ENCODE measurements at regions not wholly inside any gene's neighbourhood (a gene's known extent, or its start where the extent isn't known, plus 50 kb on each side); places are given as distances from the start of the nearest gene placed in this dataset.

- Histone ChIP-seq H4K20me1 (ENCODE audit: insufficient read depth, low read depth, low read length) (no peaks in the 10 kb centered on the region), H2AFZ (ENCODE audit: low read length) (no peak overlapping the region), H3K4me2 (ENCODE audit: low read depth, low read length, poor library complexity, severe bottlenecking) (no peak overlapping the region), H3K27me3 (ENCODE audit: low read length) (no peaks in the 10 kb centered on the region), H3K79me2 (ENCODE audit: low read length) (no peaks in the 10 kb centered on the region), H3K4me1 (ENCODE audit: low read length) (no peaks in the 10 kb centered on the region), H3K27ac (ENCODE audit: low read length) (no peak overlapping the region), H3K9me3 (ENCODE audit: low read length) (peaks cover 10% of the 10 kb centered on the region; the same call in 1 of the 2 replicates), H3K4me3 (ENCODE audit: low read length) (no peak overlapping the region), H3K9ac (ENCODE audit: low read length) (no peak overlapping the region), H3K36me3 (ENCODE audit: insufficient read depth, low read length) (no peaks in the 10 kb centered on the region), H3K9me2 (replicated peaks; ENCODE audit: insufficient read depth, low read length) (no peaks in the 10 kb centered on the region)
- DNase-seq = no peak
These were observed 497.7 kb downstream of the BRINP1 start for GRCh38 chr9:118871531-118871930.

GRCh38 chr9:118882684-118883083, 486.6 kb downstream of the BRINP1 start:
- 0 out of 2 replicates have a peak, but pooled peaks cover 2% of the 10 kb centered on the region for H3K27me3 ChIP-seq (ENCODE audit: low read length)
- no peaks in the 10 kb centered on the region for H3K36me3 ChIP-seq (ENCODE audit: insufficient read depth, low read length)
- H3K9me2 ChIP-seq (replicated peaks; ENCODE audit: insufficient read depth, low read length) = no peaks in the 10 kb centered on the region; the same call in 1 of the 2 replicates
- H3K9me3 ChIP-seq (ENCODE audit: low read length) = peaks cover 7% of the 10 kb centered on the region; the same call in 1 of the 2 replicates
- no peak overlapping the region for H3K4me2 ChIP-seq (ENCODE audit: low read depth, low read length, poor library complexity, severe bottlenecking)
- no peak overlapping the region for H3K4me3 ChIP-seq (ENCODE audit: low read length)
- H4K20me1 ChIP-seq (ENCODE audit: insufficient read depth, low read depth, low read length) = no peaks in the 10 kb centered on the region
- no peak overlapping the region for H3K9ac ChIP-seq (ENCODE audit: low read length)
- no peak overlapping the region for H3K27ac ChIP-seq (ENCODE audit: low read length)
- no peaks in the 10 kb centered on the region for H3K4me1 ChIP-seq (ENCODE audit: low read length)
- H3K79me2 ChIP-seq (ENCODE audit: low read length) = no peaks in the 10 kb centered on the region
- DNase-seq = no peak
- no peak overlapping the region for H2AFZ ChIP-seq (ENCODE audit: low read length)

- no peak overlapping the region for H3K4me2 ChIP-seq (ENCODE audit: low read depth, low read length, poor library complexity, severe bottlenecking)
These were observed 485.8 kb downstream of the BRINP1 start for GRCh38 chr9:118883411-118883810.

GRCh38 chr9:118891213-118891612, 478.0 kb downstream of the BRINP1 start:
- H3K4me3 ChIP-seq (ENCODE audit: low read length) = no peak overlapping the region
- no peaks in the 10 kb centered on the region for H3K27me3 ChIP-seq (ENCODE audit: low read length)
- no peaks in the 10 kb centered on the region for H3K79me2 ChIP-seq (ENCODE audit: low read length)
- no peak overlapping the region for H3K9ac ChIP-seq (ENCODE audit: low read length)
- H3K27ac ChIP-seq (ENCODE audit: low read length) = no peak overlapping the region
- no peak overlapping the region for H3K4me2 ChIP-seq (ENCODE audit: low read depth, low read length, poor library complexity, severe bottlenecking)
- no peaks in the 10 kb centered on the region for H3K4me1 ChIP-seq (ENCODE audit: low read length)
- H2AFZ ChIP-seq (ENCODE audit: low read length) = no peak overlapping the region
- H4K20me1 ChIP-seq (ENCODE audit: insufficient read depth, low read depth, low read length) = no peaks in the 10 kb centered on the region
- peaks cover 15% of the 10 kb centered on the region; the same call in 1 of the 2 replicates for H3K9me3 ChIP-seq (ENCODE audit: low read length)
- no peaks in the 10 kb centered on the region for H3K36me3 ChIP-seq (ENCODE audit: insufficient read depth, low read length)
- no peak for DNase-seq
- no peaks in the 10 kb centered on the region for H3K9me2 ChIP-seq (replicated peaks; ENCODE audit: insufficient read depth, low read length)

More at GRCh38 chr9:118883411-118883810, 485.8 kb downstream of the BRINP1 start:
- Histone ChIP-seq H3K9me2 (replicated peaks; ENCODE audit: insufficient read depth, low read length) (no peaks in the 10 kb centered on the region; the same call in 1 of the 2 replicates), H3K4me1 (ENCODE audit: low read length) (no peaks in the 10 kb centered on the region), H3K79me2 (ENCODE audit: low read length) (no peaks in the 10 kb centered on the region), H3K9ac (ENCODE audit: low read length) (no peak overlapping the region), H3K27ac (ENCODE audit: low read length) (no peak overlapping the region), H3K36me3 (ENCODE audit: insufficient read depth, low read length) (no peaks in the 10 kb centered on the region), H3K4me3 (ENCODE audit: low read length) (no peak overlapping the region), H3K9me3 (ENCODE audit: low read length) (peaks cover 10% of the 10 kb centered on the region), H3K27me3 (ENCODE audit: low read length) (0 out of 2 replicates have a peak, but pooled peaks cover 2% of the 10 kb centered on the region), H4K20me1 (ENCODE audit: insufficient read depth, low read depth, low read length) (no peaks in the 10 kb centered on the region), H2AFZ (ENCODE audit: low read length) (no peak overlapping the region)
- DNase-seq = no peak

- H3K9ac ChIP-seq (ENCODE audit: low read length) = no peak overlapping the region
- no peak overlapping the region for H3K4me2 ChIP-seq (ENCODE audit: low read depth, low read length, poor library complexity, severe bottlenecking)
- no peak overlapping the region for H3K27ac ChIP-seq (ENCODE audit: low read length)
- H3K4me3 ChIP-seq (ENCODE audit: low read length) = no peak overlapping the region
- H3K27me3 ChIP-seq (ENCODE audit: low read length) = no peaks in the 10 kb centered on the region
- DNase-seq = no peak
- no peaks in the 10 kb centered on the region for H3K4me1 ChIP-seq (ENCODE audit: low read length)
- no peak overlapping the region for H2AFZ ChIP-seq (ENCODE audit: low read length)
- peaks cover 15% of the 10 kb centered on the region; the same call in 1 of the 2 replicates for H3K9me3 ChIP-seq (ENCODE audit: low read length)
- no peaks in the 10 kb centered on the region for H3K79me2 ChIP-seq (ENCODE audit: low read length)
- no peaks in the 10 kb centered on the region for H3K9me2 ChIP-seq (replicated peaks; ENCODE audit: insufficient read depth, low read length)
- H4K20me1 ChIP-seq (ENCODE audit: insufficient read depth, low read depth, low read length) = no peaks in the 10 kb centered on the region
- no peaks in the 10 kb centered on the region for H3K36me3 ChIP-seq (ENCODE audit: insufficient read depth, low read length)
These were observed 472.8 kb downstream of the BRINP1 start for GRCh38 chr9:118896324-118897000.

GRCh38 chr9:118918180-118918579, 451.1 kb downstream of the BRINP1 start:
- Histone ChIP-seq H3K9me2 (replicated peaks; ENCODE audit: insufficient read depth, low read length) (no peaks in the 10 kb centered on the region), H3K79me2 (ENCODE audit: low read length) (no peaks in the 10 kb centered on the region), H3K27me3 (ENCODE audit: low read length) (no peaks in the 10 kb centered on the region), H3K4me1 (ENCODE audit: low read length) (no peaks in the 10 kb centered on the region), H3K36me3 (ENCODE audit: insufficient read depth, low read length) (no peaks in the 10 kb centered on the region), H3K4me3 (ENCODE audit: low read length) (no peak overlapping the region), H2AFZ (ENCODE audit: low read length) (no peak overlapping the region), H3K27ac (ENCODE audit: low read length) (no peak overlapping the region), H4K20me1 (ENCODE audit: insufficient read depth, low read depth, low read length) (no peaks in the 10 kb centered on the region), H3K9me3 (ENCODE audit: low read length) (peaks cover 35% of the 10 kb centered on the region), H3K4me2 (ENCODE audit: low read depth, low read length, poor library complexity, severe bottlenecking) (no peak overlapping the region), H3K9ac (ENCODE audit: low read length) (no peak overlapping the region)
- no peak for DNase-seq

- Histone ChIP-seq H3K9me2 (replicated peaks; ENCODE audit: insufficient read depth, low read length) (no peaks in the 10 kb centered on the region), H3K27me3 (ENCODE audit: low read length) (no peaks in the 10 kb centered on the region), H4K20me1 (ENCODE audit: insufficient read depth, low read depth, low read length) (no peaks in the 10 kb centered on the region), H3K4me1 (ENCODE audit: low read length) (no peaks in the 10 kb centered on the region), H3K4me3 (ENCODE audit: low read length) (no peak overlapping the region), H3K4me2 (ENCODE audit: low read depth, low read length, poor library complexity, severe bottlenecking) (no peak overlapping the region), H3K27ac (ENCODE audit: low read length) (no peak overlapping the region), H3K9ac (ENCODE audit: low read length) (no peak overlapping the region), H3K9me3 (ENCODE audit: low read length) (peaks cover 2% of the 10 kb centered on the region; the same call in 1 of the 2 replicates), H3K36me3 (ENCODE audit: insufficient read depth, low read length) (no peaks in the 10 kb centered on the region), H2AFZ (ENCODE audit: low read length) (no peak overlapping the region), H3K79me2 (ENCODE audit: low read length) (no peaks in the 10 kb centered on the region)
- no peak for DNase-seq
These were observed 440.5 kb downstream of the BRINP1 start for GRCh38 chr9:118928722-118929121.

- H3K9ac ChIP-seq (ENCODE audit: low read length) = no peak overlapping the region
- no peaks in the 10 kb centered on the region for H3K36me3 ChIP-seq (ENCODE audit: insufficient read depth, low read length)
- no peak overlapping the region for H2AFZ ChIP-seq (ENCODE audit: low read length)
- no peak overlapping the region for H3K4me3 ChIP-seq (ENCODE audit: low read length)
- no peaks in the 10 kb centered on the region for H3K4me1 ChIP-seq (ENCODE audit: low read length)
- H4K20me1 ChIP-seq (ENCODE audit: insufficient read depth, low read depth, low read length) = no peaks in the 10 kb centered on the region
- H3K27ac ChIP-seq (ENCODE audit: low read length) = no peak overlapping the region
- H3K27me3 ChIP-seq (ENCODE audit: low read length) = no peaks in the 10 kb centered on the region
- DNase-seq = no peak
- H3K4me2 ChIP-seq (ENCODE audit: low read depth, low read length, poor library complexity, severe bottlenecking) = no peak overlapping the region
- H3K9me2 ChIP-seq (replicated peaks; ENCODE audit: insufficient read depth, low read length) = no peaks in the 10 kb centered on the region
- no peaks in the 10 kb centered on the region; the same call in 1 of the 2 replicates for H3K9me3 ChIP-seq (ENCODE audit: low read length)
- no peaks in the 10 kb centered on the region for H3K79me2 ChIP-seq (ENCODE audit: low read length)
These were observed 439.9 kb downstream of the BRINP1 start for GRCh38 chr9:118929287-118929686.
